ENCODE measurements at regions not wholly inside any gene's neighbourhood (a gene's known extent, or its start where the extent isn't known, plus 50 kb on each side); places are given as distances from the start of the nearest gene placed in this dataset.
"Not testable (repeated sequence)": the region's sequence is repeated elsewhere in the genome, so short reads cannot be mapped to it uniquely, and the experiment has no call there.

- intact Hi-C loops (cut with micrococcal nuclease): no loop called here
Observed at GRCh38 chr1:14340002-14340785, 258.3 kb upstream of the KAZN start.

DNA sequence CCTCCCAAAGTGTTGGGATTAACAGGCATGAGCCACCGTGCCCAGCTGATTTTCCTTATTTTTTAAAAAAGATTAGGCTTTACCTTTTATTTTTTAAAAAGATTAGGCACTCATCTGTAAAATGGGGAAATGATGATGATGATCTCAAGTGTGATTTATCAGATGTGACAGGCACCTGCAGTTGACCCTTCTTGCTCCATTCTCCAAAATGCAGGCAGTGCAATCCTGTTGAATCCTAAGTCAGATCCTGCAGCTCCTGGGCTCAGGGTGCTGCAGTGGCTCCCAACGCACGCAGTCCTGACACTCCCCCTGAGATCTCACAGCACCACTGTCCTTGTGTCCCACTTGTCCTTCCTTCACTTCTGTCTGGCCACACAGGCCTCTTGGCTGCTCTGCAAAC, 257.3 kb upstream of the KAZN start:
- intact Hi-C loops (cut with micrococcal nuclease): no loop called here

DNA sequence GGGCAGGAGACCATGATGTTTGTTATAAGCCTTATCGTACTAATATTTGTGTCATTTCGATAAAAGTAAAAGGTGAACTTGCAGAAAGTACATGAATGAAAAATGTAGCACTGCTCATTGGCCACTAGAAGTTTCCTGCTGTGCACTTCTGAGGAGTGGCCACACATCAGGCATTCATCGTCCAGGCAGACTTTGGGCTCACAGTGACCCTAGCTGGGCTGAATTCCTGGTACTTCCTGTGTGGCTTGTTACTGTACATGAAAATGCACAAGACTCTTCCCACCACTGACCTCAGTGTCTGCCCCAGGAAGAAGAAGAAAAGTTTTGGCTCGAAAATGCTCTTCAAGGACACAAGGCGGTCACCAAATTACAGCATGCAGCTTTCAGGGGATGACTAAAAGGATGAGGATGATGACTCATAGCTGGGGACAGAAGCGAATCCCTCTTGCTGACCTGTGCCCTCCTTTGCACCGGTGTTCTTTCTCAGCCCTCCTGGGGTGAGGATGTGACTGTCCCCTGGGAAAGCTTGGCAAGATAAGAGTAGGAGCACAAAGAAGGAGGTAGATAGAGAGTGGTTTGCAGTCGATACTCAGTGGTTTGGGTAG, 252.4 kb upstream of the KAZN start:
- intact Hi-C loops (cut with micrococcal nuclease): no loop called here

- intact Hi-C loops (cut with micrococcal nuclease): no loop called here
Observed at GRCh38 chr1:14347186-14347585, 251.3 kb upstream of the KAZN start.

DNA sequence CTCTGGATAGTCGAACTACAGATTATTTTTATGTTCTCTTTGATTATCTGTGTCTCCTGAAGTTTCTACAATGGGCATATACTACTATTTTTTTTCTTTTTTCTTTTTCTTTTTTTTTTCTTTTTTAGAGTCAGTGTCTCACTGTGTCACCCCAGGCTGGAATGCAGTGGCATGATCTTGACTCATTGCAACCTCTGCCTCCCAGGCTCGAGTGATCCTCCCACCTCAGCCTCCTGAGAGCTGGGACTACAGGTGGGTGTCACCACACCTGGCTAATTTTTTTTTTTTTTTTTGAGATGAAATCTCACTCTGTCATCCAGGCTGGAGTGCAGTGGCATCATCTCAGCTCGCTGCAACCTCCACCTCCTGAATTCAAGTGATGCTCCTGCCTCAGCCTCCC, 250.7 kb upstream of the KAZN start:
- intact Hi-C loops (cut with micrococcal nuclease): no loop called here

DNA sequence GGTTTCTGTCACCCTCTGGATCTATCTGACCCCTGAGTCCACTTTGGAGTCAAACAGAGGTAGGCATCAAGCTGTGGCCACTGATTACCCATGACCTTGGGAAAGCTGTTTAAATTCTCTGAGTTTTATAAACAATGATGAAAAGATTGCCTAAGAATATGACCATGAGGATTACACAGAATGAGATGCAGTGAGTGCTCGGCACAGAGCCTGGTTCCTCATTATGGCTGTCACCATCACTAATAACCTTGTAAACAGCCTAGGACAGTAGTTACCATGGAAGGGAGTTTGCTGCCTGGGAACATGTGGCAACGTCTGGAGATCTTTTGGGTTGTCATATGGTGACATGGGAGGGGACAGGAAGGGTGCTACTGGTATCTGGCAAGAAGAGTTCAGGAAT, 248.3 kb upstream of the KAZN start:
- intact Hi-C loops (cut with micrococcal nuclease): no loop called here

GRCh38 chr1:14352897-14353296, 245.6 kb upstream of the KAZN start:
- intact Hi-C loops (cut with micrococcal nuclease): loop anchor here (2.0 kb wide), 1 partner anchor 54 kb away; no protein-coding TSS in a partner anchor

DNA sequence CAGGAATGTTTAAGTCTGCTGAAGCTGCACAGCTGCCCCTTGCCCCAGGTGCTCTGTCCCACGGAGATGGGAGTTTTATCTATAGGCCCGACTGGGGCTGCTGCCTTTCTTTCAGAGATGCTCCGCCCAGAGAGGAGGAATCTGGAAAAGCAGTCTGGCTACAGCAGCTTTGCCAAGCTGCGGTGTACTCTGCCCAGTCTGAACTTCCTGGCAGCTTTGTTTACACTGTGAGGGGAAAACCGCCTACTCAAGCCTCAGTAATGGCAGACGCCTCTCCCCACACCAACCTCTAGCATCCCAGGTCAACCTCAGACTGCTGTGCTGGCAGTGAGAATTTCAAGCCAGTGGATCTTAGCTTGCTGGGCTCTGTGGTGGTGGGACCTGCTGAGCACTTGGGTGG, 237.5 kb upstream of the KAZN start:
- intact Hi-C loops (cut with micrococcal nuclease): not testable (repeated sequence)

DNA sequence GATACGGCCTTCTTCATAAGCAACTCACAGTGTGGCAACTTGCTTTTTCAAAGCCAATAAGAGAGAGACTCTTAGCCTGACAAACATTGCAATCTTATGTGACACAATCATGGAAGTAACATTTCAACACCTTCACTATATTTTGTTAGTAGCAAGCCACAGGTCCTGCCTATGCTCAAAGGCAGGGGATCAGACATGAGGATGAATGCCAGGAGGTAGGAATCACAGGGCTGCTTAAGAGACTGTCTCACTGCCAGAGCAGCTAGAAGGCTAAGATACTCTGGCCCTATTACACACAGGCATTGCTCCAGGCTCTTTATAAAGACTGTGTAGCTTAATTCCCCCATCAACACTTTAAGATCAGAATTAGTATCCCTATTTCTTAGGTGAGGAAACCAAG, 236.2 kb upstream of the KAZN start:
- intact Hi-C loops (cut with micrococcal nuclease): no loop called here

- intact Hi-C loops (cut with micrococcal nuclease): no loop called here
Observed at GRCh38 chr1:14363036-14363590, 235.4 kb upstream of the KAZN start.

- intact Hi-C loops (cut with micrococcal nuclease): no loop called here
Observed at GRCh38 chr1:14363707-14364413, 234.6 kb upstream of the KAZN start.

- intact Hi-C loops (cut with micrococcal nuclease): no loop called here
Observed at GRCh38 chr1:14365301-14365988, 233.0 kb upstream of the KAZN start.

- intact Hi-C loops (cut with micrococcal nuclease): no loop called here
Observed at GRCh38 chr1:14366091-14367018, 232.1 kb upstream of the KAZN start.

DNA sequence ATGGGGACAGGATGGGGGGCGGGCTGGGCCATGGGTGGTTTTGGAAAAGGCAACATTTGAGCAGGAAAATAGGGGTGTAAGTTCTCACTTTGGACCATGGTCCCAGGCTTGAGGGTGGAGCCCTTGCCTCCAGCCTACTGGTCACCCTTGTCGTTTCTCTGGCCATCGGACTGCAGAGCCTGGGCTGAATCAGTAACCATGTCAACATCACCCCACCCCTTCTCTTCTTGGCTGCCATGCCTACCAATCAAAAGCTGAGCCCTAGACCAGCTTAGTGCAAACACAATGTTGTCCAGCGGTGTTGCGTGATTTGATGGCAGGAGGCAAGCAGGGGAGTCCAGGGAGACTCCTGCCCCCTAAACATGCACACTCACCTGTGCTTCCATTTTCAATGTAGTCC, 231.0 kb upstream of the KAZN start:
- intact Hi-C loops (cut with micrococcal nuclease): no loop called here

DNA sequence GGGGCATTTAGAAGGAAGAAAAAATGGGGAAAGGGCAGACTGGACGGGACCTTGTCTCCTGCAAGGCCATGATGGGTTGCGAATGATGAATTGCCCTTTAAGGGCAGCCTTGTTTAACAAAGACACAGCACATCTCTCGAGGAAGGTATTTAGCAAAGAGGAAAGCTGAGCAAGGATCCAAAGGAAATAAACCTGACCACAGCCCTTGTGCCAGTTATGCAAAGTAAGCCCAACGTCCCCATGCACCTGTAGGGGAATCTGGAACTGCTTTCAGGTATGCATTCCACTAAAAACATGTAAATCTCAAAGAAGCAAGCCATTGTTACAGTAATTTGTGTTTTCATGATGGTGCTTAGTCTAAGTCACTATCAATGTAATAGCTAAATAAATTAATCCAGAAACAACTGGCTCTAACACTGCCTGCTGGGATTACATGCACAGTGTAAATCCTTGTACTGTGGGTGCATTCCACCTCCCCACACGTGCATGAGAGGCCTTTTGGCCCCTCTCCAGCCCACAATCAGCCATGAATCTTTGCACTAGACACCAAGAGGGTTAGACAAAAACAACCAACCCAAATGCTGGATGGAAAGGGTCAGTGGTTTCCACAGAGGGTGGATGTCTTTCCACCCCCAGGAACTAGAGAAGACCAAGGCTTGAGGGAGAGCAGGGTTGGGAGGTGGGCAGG, 228.8 kb upstream of the KAZN start:
- intact Hi-C loops (cut with micrococcal nuclease): no loop called here

DNA sequence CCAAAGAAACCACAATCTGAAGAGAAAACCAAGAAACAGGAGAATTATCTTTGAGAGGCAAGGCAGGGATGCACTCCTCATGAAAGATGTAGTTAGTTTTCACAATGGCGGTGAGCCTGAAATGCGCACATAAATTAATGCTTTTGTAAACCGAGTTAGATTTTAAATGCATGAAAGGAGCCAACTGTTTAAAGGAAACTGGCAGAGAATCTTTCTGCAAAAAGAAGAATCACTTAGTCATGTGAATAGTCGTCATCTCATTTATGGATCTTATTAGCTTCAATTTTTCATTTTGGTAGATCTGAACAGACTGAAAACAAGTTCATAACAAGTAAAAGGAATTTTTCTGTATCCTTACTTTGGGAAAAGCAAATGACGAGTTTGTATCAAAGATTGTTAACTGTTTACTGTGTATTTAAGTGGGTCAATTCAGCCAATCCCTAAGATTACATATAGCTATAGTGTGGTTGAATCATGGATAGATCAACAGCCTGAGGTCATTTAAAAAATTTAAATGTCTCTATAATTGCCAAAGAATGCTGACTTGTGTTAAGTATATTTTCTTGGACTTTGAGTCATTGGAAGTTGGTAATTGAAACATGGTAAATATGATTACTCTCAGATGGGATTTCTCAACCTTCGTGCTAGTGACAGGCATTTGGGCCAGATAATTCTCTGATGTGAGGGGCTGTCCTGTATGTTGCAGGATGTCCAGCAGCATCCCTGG, 226.6 kb upstream of the KAZN start:
- intact Hi-C loops (cut with micrococcal nuclease): no loop called here

- intact Hi-C loops (cut with micrococcal nuclease): no loop called here
Observed at GRCh38 chr1:14372526-14372925, 226.0 kb upstream of the KAZN start.

DNA sequence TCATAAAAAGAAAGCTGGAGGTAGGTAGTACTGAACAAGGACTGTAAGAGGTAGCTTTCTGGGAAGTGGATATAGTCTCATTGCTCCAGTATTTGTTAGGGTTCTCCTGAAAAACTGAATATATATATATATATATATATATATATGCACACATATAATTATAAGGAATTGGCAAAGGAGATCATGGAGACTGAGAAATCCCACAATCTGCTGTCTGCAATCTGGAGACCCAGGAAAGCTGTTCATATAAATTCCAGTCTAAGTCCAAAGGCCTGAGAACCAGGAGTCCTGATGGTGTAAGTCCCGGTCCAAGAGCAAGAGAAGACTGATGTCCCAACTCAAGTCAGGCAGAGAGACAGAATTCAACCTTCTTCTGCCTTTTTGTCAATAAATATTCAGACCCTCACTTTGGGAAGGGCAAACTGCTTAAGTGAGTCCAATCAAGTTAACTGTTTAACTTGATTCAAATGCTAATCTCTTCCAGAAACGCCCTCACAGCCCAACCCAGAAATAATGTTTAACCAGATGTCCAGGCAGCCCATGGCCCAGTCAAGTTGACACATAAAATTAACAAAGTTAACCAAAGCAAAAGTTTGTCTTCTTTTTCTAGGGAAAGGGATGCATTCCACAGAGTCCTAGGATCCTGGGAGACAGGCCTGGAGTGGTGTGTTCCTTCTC, 225.3 kb upstream of the KAZN start:
- intact Hi-C loops (cut with micrococcal nuclease): no loop called here

- intact Hi-C loops (cut with micrococcal nuclease): no loop called here
Observed at GRCh38 chr1:14375226-14375625, 223.3 kb upstream of the KAZN start.

All from T-helper 2 cell treated with Interferon-gamma antibody and Interleukin-4, amounts not matched to agents 100 ng/mL and 5 ng/mL, for 36 hours (primary cell).